Fibroblast of upper back skin (primary cell): ENCODE measurements at regions not wholly inside any gene's neighbourhood (a gene's known extent, or its start where the extent isn't known, plus 50 kb on each side); places are given as distances from the start of the nearest gene placed in this dataset.
"Not testable (repeated sequence)": the region's sequence is repeated elsewhere in the genome, so short reads cannot be mapped to it uniquely, and the experiment has no call there.

Source experiments
- DNase-seq: peaks from one replicate; pipeline ENCODE4 v3.0.0-alpha.2; 2013

GRCh38 chr11:121855138-121855537, 260.9 kb downstream of the BLID start:
- not testable (repeated sequence) for DNase-seq

DNA sequence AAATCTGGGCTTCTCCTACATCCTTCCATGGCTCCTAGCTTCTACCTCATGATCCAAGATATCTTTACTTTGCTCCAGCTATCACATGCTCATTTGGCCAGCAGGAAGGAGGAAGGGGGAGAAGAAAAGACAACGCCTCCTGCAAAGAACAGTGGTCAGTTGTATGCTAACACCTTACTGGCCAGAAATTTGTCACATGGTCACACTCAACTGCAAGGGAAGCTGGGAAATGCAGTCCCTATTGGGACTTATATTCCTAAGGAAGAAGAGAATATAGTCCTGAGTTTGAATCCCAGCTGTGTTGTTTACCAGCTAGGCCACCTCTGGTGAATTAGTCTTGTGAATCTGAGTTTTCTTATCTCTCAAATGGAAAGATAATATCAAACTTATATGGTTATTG, 272.0 kb downstream of the BLID start:
- DNase-seq: no peak

DNA sequence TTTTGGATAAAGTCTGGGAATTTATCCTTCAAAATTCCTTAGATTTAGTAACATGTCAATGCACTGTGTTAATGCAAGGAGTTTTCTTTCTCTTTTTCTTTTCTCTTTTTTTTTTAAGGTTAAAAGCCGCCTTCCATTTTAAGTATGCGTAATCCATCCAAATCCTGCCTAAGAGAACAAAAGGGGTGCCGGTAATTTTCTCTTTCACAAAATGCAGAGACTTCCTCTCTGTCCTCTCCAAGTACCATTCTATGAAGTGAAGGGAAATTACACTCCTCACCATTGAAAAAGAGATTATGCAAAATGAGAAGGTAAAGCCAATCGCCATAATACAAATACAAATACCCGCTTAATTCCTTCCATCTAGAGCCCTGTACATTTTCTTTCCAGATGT, 273.8 kb downstream of the BLID start:
- no peak for DNase-seq

DNA sequence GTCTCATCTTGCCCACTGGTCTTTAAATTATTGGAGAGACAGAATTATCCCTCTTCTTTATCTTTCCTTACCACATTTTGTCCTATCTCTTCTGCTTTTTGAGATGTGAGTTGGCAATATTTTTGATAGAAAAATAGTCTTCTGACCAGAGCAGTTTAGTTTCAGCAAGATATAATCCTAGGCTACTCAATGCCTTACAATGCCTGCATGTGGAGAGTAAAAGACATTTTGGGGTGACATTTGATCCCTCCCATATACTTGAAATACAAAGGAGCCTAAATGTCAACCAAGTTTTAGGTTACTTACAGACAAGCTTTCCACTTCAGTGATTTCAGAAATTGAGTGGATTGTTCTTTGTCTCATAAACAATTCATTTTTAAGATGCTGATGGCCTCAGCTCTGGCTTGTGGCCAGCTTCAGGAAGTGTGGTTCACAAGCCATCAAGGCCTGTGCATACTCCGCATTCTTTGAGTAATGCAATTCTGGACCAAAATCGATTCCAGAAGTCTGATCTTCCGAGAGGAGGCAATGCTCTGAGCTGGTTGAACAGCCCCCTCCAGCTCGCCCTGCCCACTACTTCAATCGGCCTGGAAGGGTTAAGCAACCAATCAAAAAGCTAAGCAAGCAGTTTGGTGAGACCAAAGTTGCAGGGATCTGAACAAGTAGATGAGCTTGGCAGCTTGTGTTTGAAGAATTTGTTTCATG, 274.4 kb downstream of the BLID start:
- peak; percentile 99 for DNase-seq

GRCh38 chr11:121839781-121840180, 276.2 kb downstream of the BLID start:
- peak; percentile 81 for DNase-seq

- no peak for DNase-seq
These were observed 277.4 kb downstream of the BLID start for GRCh38 chr11:121838571-121838970.

DNA sequence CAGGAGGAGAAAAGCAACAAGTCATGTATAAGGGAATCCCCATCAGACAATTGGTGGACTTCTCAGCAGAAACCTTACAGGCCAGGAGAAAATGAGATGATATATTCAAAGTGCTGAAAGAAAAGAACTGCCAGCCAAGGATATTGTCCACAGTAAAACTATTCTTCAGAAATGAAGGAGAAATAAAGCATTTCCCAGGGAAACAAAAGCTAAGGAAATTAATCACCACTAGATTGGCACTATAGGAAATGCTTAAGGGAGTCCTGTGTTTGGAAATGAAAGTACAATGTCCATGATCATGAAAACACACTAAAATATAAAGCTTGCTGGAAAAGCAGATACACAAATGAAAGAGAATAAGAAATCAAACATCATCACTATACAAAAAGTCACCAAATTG, 282.0 kb downstream of the BLID start:
- DNase-seq: no peak

DNA sequence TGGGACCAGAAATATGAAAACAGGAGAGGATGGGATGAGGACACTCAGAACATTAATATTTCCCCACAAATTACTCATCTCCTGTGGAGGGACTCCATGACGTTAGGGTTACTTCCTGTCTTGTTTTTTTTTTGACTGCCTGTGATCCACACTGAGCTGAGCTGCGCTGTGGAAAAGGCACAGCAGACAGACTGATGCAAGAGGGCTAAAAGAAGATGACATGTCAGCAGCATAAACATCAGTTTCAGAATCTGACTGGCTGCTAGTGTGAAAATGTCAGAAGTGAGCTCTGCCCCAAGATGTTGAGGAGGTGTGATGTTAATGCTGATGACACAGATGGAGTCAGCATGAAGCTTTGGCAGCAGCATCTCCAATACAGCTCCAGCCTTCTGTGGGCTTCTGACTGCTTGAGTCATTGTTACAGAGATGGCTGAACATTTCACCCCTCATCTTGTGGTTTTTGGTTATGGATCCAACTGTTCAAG, 286.8 kb downstream of the BLID start:
- DNase-seq: peak; percentile 100

GRCh38 chr11:121814962-121815361, 301.1 kb downstream of the BLID start:
- DNase-seq: peak; percentile 71

DNA sequence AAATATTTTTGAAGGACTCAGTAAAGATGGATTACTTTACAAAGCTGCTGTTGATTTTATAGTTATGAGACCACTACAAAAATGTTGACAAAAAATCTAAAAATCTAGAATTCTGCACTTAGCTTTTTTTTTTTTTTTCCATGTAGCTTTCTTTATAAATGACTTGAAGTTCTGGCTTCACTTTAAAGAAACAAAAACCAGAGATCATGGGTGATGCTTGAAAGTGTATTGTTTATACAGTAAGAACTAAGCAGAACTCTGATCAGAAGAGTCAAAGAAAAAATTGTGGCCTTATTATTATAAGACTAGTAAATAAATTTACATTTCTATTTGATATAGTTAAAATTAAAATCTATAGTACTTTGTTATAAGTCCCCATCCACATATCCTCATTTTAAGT, 301.7 kb downstream of the BLID start:
- DNase-seq: no peak

DNA sequence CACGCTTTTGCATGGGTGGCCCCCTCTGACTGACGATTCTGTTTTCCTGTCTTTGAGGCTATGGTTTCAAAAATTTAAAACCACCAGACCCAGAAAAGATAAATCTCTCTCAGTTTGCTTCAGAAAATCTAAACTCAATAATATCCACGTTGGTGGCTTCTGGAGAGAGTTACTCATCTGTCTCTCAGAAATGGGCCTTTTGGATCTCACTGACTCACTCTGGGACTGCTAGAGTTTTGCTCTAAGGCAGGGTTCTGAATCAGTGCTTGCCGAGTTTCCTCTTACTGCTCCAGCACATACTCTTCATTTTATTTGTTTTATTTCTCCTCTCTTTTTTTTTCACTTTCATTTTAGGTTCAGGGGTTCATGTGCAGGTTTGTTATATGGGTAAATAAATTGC, 305.7 kb downstream of the BLID start:
- peak; percentile 81 for DNase-seq

DNA sequence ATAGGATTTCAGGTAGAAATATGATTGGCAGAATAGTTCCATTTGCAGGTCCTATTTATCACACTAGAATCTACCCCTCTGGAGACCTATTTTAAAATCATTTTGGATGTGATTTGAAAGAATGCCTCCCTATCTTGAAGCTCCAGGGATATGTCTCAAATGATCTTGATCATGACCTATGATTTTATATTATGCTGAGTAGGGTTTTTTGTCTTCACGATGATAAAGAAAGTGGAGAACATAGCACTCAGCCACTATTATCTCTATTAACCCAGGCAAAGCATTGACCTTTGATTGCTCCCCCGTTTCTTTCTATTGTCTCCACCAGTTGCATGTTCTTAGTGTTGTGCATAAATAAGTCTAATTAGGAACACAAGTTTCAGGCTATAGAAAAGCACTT, 307.9 kb downstream of the BLID start:
- DNase-seq: no peak

DNA sequence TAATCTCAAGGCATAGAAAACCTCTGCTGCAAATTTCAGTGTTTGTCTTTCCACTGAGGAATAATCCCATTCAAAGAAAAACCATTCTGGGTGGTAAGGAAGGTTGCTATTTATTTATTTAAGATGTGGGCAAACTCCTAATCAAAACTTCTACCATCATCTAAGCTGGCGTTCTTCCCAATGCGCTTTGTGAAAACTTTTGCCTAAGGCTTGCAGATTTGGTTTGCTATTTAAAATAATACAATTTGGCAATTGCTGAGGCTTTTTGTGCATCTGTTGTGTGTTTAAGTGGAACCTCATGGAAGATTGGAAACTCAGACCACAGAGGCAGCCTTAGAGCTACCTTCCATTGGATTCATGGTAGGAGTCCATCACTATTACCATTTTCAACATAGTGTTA, 309.0 kb downstream of the BLID start:
- no peak for DNase-seq

DNA sequence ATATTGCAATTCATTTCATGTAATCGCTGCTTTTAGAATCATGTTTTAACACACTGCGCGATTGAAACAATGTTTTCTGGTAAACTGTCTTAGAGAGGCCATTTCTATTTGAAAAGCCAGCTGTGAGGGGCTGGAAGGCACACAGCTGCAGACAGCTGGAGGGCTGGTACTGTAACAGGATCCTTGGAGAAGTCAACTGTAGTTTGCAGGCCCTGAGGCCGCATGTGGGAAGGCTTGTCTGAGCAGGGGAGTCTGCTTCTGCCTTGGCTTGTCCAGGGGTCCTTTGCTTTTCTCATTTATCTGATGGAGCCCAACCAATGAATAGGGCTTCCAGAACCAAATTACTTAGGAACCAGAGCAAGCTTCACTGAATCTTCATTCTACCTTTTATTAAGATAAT, 313.5 kb downstream of the BLID start:
- DNase-seq: peak; percentile 28

GRCh38 chr11:121801781-121802180, 314.2 kb downstream of the BLID start:
- DNase-seq: no peak

DNA sequence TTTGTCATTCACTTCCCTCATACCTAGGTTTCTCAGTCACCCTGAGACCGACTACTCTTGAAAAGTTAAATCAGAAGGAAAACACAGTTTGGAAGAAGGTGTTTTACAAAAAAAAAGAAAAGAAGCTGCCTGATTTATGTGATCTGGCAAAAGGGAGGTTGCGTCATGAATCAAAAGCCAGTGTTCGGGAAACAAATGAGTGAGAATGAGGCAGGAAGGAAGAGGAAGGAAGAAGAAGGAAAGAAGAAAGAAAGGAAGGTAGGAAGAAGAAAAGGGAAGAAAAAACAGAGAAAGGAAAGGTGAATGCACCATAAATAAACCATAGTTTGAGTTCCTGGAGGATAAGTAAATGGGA, 314.6 kb downstream of the BLID start:
- DNase-seq: peak; percentile 50

DNA sequence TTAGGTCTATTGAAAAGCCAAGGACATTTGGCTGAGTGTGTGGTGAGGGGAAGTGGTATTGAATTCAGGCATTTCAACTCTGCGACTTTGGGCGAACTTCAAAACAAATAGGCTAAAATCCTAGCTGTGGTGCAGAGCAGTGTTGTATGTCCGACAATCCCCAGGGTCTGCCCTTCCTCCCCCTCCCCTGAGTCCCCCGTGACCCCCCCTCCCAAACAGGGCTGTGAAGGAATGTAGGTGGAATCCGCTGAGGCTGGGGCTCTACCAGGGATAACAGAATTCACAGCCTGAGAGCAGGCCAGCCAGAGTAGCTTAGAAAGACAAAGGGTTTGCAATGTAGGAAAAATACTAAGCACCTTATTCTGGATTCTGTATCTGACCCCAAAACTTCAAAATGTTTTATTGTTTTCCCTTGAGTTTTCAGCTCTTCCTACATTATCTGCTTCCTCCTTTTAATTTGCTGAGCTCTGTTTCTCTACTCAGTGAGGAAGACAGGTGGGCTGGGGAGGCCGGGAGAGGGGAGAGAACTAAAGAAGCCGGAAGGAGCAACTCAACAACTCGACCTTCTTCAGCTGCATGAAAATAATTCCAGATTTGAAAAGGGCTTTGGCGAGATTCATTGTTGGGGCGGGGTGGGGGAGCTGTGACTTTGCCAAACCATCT, 315.2 kb downstream of the BLID start:
- DNase-seq: peak; percentile 80

- DNase-seq: no peak
These were observed 315.8 kb downstream of the BLID start for GRCh38 chr11:121800240-121800639.

- DNase-seq: no peak
These were observed 318.5 kb downstream of the BLID start for GRCh38 chr11:121797496-121797895.

DNA sequence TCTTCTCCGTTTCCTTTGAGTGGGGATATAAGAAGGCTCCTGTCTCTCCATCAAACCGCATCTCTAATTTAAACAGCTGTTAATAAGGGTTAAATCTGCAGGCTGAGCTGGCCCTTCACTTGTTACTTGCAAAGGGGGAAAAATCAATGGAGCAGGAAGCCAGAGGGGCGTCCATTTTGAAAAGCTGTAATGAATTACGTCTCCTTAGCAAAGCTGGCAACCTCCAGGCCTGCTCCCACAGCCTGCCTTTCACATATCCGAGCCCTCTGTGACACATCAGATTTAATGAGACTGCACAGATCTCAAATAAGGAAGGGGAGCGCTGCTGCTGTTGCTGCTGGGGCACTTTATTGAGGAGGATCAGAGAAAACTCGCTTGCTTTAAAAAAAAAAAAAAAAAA, 320.8 kb downstream of the BLID start:
- peak; percentile 27 for DNase-seq

DNA sequence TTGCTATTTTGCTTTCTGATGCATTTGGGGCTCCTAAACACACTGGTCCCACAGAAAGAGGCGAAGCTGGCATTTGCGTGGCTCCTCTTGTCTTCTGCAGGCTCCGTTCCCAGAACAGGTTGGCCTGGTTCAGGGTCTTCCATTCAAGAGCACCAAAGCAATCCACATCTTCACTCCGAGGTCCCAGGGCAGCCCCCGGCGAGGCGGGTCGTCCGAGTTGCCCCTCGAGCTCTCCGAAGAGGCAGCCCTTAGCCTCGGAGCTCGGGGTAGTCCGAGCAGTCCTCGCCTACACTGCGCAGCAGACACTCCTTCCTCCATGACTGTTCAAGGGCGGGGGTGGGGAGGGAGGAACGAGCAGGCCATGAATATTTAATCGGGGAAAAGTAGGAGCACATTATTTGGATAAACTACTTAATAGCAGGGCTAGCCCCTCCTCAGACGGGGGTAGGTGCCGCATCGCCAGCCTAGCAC, 321.3 kb downstream of the BLID start:
- no peak for DNase-seq

DNA sequence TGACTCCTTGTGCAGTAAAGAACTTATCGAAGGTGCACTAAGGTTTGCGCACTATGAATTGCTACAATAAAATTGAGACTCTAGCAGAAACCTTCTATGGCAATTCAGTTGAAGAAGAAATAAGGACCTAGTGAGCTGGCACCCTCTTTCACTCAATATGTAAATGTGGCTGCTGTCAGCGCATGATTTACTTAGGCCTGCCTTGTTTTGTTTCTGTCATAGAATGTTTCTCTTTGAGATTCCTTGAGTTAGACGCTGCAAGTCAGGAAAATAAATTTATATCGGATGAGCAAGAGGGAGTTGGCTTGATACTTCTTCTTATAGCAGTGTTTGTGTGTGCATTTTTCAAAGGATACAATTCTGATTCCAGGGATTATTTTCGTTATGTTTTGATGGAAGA, 322.1 kb downstream of the BLID start:
- DNase-seq: no peak

- DNase-seq: no peak
These were observed 322.7 kb downstream of the BLID start for GRCh38 chr11:121793291-121793690.

DNA sequence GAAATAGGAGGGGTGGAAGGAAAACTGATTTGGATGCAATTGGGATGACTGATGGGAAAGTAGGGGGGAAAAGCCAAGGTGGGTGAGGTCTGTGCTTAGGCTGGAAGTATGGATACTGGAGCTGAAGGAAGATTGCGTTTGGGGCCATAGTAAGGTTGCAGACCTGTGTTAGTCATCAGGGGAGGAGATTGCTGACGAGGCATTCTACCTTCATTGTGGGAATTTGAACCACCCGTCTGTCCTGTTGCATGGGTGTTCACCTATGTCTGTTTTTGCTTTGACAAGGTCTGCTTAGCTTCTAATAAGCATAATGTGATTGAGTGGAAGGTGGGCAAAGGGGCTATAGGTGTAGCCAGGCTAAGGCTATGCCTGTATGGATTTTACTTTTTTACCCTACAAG, 323.8 kb downstream of the BLID start:
- no peak for DNase-seq

GRCh38 chr11:121790430-121790829, 325.6 kb downstream of the BLID start:
- no peak for DNase-seq
